Forelimb muscle (tissue), 1 donor: ENCODE measurements at regions not wholly inside any gene's neighbourhood (a gene's known extent, or its start where the extent isn't known, plus 50 kb on each side); places are given as distances from the start of the nearest gene placed in this dataset.
"Not testable (repeated sequence)": the region's sequence is repeated elsewhere in the genome, so short reads cannot be mapped to it uniquely, and the experiment has no call there.

Experiments used
- DNase-seq: peaks from one replicate; pipeline ENCODE4 v3.0.0-alpha.2; 2013; ENCODE audit warnings: low read depth

DNA sequence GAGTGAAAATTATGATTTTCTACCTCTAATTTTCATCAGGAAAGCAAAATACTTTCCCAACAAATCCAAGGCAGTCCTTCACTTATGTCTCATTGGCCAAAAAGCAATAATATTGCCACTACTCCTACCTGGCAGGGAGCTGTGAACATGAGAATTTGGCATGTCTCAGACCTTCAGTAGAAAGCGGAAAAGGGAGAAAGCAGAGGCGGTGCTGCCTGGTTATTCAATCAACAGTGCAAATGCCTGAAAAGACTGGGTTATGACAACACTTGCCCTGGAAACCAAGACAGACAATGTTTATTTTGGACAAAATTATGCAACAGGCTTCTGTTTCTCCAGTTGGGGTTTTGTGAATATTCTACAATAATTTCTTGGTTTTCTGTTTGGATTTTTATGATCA, 194.4 kb downstream of the TAF11L14 start:
- no peak for DNase-seq

DNA sequence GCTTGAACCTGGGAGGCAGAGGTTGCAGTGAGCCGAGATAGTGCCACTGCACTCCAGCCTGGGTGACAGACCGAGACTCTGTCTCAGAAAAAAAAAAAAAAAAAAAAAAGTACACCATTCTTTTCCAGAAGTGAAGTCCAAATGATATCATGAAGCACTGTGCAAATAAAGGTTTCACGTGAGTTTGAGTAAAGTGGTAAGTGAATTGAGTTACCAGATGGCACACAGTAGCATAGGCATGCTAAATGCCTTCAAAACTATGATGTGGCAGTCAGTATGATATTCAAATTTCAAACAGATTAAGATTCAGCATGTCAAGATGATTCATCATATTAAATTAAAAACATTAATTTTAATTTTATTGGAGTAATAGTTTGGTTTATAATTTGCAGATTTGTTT, 195.2 kb downstream of the TAF11L14 start:
- DNase-seq, result no peak

DNA sequence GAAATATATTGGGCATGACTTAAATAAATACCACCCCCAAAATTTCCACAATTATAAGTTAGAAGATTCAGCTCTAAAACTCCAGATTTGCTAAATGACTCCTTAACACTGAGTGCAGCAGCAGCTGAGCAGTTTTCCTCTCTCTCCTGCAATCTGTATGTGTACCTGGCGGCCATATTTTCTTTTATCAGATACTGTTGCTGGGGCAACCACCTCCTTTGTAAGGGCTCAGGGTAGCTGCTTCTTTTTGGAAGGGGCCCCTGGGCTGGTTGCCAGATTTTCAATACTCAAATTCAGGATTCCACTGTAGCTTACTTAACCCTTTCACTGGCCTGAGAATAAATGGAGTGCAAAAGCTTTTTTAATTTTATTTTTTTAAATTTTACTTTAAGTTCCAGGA, 197.0 kb downstream of the TAF11L14 start:
- DNase-seq, result no peak

DNA sequence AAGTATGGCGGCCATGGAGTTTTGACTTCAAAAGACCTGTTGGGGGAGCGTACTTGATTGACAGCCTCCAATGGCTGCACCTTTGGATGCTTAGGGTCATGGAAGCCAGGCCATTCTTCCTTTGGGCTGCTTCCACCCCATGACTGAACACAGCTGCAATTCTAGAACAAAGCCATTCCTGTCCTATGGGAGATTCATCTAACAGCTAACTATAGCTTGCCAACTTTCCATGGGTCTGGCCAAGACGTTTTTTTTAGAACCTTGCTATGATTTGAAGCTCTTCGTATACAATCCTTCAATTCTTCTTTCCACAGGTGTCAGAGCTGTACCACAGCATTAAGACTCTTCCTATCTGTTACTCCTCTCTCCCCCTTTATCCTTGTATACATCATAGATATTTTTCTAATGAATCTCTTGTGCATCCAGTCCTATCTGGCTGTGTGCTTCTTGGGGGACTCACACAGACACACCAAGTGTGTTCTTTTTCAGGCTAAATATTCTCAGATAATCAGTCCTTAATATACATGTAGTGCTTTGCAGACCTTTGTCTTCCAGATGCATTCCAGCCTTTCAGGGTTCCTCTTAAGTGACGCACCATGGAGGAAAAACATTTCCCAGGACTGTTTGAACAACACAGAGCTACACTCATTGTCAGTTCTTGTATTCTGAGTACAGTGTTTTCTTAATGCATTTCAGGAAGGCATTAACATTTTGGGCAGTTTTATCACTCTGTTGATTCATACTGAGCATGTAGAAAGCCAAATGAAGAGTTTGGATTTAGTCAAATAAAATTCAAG, 198.9 kb downstream of the TAF11L14 start:
- peak; percentile 62 for DNase-seq

DNA sequence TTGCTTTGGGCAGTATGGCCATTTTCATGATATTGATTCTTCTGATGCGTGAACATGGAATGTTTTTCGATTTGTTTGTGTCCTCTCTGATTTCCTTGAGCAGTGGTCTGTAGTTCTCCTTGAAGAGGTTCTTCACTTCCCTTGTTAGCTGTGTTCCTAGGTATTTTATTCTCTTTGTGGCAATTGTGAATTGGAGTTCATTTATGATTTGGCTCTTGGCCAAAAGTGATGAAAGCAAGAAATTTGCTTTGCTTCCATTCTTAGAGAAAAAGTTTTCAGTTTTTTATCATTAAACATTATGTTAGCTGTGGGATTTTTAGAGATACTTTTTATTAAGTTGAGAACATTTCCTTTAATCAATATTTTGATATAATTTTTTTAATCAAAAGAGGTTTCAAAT, 203.5 kb downstream of the TAF11L14 start:
- no peak for DNase-seq

DNA sequence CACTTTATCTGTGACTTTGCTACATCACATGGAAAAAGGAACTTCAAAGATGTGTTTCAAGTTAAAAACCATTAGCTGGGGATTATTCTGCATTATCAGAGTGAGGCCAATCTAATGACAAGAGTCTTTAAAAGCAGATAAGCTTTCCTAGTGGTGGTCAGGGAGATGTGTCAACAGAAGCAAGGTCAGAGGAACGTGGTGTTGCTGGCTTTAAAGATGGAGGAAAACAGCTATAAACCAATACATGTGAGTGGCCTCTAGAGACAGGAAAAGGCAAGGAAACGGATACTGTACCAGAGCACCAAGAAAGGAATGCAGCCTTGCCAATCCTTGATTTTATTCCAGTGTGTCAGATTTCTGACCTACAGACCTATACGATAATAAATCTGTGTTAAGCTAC, 204.2 kb downstream of the TAF11L14 start:
- no peak for DNase-seq

DNA sequence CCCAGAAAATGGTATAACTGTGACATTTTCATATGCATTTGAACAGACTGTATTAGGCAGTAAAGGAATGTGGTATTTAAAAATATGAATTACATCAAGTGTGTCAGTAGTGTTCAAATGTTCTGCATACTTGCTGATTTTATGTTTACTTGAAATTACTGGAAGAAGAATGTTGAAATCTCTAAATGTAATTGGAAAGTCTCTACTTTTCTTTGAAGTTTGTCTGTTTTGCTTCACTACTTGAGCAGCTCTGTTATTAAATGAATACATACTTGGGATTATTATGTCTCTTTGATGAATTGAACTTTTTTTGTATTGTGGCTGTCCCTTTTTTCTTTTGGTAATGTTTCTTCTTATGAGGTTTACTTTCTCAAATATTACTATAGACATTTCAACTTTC, 205.6 kb downstream of the TAF11L14 start:
- DNase-seq, result no peak

DNA sequence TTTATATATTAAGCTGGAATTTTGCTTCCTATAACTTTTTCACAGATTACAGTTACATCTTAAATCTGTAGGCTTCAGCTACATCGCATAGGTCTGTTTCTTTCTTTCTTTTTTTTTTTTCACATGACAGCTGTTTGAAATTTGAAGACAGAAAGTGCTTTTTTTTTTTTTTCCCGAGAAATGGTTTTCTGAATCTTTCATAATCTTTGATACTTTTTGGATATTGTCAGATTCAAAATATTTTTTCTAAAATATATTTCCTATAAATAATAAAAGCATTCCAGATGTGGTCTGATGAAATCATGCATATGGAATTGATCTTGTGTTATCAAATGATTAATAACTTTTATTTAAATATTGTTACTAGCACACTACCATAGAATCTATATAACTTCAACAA, 212.2 kb downstream of the TAF11L14 start:
- no peak for DNase-seq

DNA sequence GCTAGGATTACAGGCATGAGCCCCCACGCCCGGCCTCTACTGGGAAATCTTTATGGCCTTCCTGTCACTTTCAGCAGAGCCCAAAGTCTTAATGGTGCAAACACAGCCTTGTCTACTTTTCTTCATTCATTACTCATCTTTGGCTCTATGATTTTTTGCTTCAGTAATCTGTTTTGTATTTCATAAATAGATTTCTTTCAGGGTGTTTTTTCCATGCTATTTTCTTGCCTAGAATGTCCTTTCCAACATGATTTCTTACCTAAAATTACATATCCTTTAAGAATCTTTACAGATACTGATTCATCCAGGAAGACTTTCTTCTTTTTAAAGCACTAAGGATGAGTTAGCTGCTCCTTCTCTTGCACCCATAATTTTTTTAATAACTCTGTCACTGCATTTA, 213.0 kb downstream of the TAF11L14 start:
- DNase-seq, result no peak

DNA sequence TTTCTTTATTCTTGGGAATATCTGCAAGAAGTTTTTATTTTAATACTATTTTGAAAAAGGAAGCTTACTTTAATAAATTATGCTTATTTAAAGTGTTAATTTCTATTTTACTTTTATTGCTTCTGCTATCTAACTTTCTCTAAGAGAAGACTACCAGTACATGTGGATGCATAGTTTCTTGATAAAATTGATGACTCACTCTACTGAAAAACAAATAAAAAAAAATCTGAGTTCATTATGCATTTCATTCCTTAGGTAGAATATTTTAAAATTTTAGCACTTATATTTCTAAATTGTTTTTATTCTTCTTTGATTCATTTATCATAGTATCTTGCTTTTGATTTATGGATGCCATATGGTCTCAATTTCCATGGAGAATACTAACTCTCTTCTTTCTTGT, 217.9 kb downstream of the TAF11L14 start:
- DNase-seq, result no peak

DNA sequence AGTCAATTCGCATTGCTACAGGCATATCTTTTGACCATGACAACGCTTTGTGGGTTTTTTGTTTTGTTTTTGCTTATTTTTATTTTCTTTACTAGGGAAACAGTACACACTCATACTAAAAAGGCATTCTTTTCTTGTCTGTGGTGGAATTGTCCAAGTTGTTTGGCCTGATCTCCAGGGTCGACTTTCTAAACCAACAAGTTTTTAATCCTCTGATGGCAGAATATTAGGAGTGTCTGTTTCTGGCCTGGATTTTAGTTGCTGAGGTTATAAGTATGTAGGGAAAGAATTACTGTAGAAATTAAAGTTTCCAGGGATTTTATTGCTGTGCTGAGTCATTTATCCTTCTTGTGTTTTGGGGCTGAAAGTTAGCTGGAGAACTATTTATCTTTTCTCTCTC, 218.5 kb downstream of the TAF11L14 start:
- peak; percentile 72 for DNase-seq

DNA sequence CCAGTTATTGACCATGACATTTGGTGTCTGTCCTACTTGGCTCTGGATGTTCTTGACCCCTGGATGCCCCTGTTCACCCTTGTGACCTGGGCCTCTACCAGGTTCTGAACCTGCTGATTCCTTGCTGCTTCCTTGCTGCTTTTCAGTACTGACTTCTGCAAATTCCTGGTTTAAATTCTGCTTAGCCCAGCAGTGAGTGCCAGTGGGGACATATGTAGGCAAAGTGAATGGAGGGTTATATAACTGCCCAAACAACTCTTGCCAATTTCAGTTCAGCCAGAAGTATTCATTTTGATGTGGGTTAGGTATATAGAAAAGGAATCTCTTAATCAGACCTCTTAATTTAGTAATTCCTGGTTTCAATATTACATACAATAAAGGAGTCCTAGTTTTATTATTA, 220.6 kb downstream of the TAF11L14 start:
- no peak for DNase-seq

DNA sequence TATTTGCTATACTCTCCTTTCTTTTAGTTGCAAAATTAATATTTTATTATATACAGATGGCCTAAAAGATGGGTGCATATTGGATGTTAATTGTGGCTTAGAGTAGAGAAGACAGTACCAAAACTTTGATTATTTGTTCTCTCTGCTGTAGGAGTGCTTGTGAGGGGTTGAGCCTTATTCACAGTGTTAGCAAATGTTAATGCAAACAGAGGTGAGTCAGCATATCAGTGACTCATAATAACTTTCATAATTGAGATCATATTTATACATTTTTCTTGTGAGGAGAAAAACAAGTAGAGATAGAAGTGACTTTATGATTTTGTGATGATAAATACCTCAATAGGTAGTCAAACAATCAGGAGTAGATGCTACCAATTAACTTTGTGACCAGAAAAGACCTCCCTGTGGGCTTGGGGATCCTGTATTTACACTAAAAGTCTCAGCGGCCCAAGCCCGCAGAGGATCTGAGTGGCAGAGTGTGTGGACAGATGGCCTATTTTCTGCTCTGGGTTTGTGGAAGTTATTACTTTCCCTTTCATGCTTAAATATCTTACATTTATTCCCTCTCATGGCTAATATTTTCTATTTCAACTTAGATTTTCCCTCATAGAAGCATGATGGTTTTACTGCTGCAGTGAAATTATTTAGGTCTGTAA, 226.5 kb downstream of the TAF11L14 start:
- no peak for DNase-seq

DNA sequence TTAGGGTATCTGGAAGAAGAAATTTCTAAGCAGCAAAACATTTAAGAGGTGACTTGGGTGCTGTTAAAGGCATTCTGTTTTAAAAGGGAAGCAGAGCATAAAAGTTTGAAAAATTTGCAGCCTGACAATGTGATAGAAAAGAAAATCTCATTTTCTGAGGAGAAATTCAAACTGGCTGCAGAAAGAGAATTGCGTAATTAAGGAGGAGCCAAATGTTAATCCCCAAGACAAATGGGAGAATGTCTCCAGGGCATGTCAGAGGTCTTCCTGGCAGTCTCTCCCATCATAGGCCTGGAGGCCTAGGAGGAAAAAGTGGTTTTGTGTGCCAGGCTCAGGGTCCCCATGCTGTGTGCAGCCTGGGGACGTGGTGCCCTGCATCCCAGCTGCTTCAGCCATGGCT, 230.6 kb downstream of the TAF11L14 start:
- not testable (repeated sequence) for DNase-seq

DNA sequence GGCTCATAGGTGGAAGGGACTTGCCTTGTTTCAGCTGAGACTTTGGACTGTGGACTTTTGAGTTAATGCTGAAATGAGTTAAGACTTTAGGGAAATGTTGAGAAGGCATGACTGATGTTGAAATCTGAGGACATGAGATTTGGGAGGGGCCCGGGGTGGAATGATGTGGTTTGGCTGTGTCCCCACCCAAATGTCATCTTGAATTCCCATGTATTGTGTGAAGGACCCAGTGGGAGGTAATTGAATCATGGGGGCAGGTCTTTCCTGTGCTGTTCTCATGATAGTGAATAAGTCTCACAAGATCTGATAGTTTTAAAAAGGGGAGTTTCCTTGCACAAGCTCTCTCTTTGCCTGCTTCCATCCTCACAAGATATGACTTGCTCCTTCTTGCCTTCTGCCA, 231.7 kb downstream of the TAF11L14 start:
- DNase-seq, result not testable (repeated sequence)

DNA sequence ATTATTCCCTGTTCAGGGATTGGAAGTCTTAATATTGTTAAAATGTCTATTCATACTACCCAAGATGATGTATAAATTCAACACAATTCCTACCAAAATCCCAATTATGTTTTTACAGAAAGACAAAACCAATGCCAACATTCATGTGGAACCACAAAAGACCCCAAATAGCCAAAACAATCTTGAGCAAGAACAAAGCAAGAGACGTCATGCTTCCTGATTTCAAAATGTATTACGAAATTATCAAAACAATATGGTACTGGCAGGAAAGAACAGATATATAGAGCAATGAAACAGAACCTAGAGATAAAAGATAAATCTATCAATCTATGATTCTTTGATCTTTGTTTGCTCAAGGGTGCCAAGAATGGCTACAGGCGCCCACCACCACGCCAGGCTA, 237.9 kb downstream of the TAF11L14 start:
- DNase-seq, result no peak

DNA sequence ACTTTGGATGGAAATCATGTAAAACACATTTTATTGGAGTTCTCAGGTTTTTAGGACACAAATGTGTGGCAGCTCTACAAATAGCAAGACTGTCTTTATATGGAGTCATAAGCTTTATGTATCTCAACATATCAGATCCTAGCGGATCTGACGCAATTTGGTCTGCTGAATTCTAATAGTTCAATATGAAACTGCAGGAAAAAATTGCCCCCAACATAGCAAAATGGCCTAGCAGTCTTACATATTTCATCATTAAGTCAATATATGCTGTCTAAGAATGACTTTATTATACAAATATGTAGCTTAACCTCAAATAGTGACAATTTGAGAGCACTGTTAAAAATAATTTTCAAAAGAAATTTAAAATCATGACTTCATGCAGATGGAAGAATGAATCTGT, 244.3 kb downstream of the TAF11L14 start:
- DNase-seq, result no peak

DNA sequence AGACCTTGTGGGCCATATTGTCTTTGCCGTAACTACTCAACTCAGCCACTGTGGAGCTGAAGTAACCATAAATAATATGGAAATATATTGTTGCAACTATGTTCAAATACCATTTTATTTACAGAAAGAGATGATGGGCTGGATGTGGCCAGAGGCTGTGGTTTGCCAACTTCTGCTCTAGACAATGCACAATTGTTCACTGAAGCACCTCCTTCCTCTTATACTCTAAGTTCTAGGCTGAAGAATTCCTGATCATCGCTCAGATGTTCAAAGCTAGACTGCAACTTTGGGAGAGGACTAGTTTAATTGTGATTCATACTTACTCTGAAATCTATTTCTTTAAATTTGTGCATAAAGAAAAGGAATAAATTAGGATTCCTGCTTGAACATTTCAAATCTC, 245.0 kb downstream of the TAF11L14 start:
- no peak for DNase-seq

DNA sequence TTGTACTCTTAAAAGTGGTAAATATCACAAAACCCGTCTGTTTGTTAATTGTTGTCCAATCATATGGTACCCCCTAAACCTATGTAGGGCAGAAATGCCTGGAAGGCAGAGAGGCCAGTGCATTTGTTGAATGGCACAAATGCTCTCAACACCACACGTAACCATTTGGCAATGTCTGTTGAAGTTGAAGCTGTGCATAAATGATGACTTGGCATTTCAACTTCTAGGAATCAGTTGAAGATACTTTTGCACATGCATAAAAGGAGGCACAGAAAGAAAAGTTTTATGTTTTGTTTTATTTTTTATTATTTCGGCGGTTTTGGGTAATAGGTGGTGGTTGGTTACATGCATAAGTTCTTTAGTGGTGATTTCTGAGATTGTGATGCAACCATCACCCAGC, 246.6 kb downstream of the TAF11L14 start:
- DNase-seq, result no peak

DNA sequence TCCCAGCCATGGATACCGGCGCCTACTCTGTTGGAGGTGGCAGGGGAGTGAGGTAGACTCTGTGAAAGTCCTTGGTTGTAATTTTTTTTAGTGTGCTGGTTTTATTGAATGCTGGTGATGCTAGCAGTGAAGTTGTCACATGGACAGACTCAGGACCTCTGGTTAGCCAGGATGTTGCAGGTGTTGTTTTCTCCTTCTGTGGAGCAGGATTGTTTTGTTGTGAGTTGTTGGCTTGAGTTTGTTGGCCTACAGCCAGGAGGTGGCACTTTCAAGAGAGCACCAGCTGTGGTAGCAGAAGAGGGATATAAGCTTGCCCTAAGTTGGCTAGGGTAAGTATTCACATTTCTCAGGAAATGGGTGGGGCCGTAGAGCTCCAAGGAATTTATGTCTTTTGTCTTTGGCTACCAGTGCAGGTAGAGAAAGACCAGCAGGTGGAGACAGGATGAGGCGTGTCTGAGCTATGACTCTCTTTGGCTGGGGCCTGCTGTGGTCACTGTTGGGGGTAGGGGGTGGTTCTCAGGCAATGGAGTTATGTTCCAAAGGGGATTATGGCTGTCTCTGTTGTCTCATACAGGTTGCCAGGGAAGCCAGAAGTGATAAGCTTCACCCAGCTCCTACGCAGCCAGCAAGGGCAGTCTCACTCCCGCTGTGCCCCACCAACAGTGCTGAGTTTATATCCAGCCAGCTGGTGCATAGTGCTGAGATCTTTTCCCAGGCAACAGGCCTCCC, 248.7 kb downstream of the TAF11L14 start:
- no peak for DNase-seq

DNA sequence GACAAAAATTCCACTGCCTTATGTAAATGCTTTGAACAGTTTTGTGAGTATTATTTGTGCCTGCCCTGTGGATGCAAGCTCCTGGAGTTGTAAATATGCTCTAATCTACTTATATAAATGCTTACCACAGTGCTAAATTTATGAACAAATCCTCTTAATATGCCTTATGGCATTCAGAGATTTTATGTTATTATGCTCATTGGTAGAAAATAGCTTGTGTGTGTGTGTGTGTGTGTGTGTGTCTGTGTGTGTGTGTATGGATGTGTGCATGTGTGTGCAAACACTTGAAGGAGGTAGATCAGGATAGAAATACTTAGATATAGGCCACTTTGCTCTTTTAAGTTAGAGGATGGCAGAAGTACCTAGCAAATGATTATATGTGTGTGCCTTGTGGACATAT, 253.9 kb downstream of the TAF11L14 start:
- DNase-seq, result no peak

DNA sequence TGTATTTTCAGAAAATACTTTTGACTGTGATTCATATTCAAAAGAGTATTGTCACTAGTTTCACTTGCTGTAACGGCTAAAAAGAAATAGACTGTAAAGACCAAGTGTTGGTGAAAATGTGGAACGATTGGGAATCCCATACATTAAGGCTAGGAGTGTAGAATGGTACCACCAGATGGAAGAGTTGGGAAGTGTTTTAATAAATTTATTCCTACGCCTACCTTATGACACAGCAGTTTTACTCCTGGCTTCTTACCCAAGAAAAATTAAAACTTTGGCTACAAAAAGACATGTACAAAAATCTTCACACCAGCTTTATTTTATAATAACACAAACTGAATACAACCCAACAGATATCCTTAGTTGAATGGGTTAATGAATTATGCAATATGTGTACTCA, 256.2 kb downstream of the TAF11L14 start:
- DNase-seq, result no peak

DNA sequence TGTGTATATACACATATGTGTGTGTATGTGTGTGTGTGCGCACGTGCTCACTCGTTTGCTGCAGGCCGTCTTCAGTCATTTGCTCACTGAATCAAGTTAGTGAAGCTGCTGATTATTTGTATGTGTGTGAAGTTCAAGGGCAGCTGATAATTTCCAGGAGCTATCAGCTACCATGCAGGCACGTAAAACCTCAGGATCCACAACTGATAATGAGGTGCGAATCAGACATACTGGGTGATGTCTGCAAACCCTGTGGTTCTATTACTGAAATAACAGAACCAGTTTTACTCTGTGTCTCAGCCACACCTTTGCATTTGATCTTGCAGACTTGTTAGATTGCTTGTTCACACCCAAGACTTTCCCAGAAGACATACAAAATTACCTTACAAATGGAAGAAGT, 257.6 kb downstream of the TAF11L14 start:
- no peak for DNase-seq
